Esophagus squamous epithelium (tissue), 5 donors: ENCODE measurements at regions not wholly inside any gene's neighbourhood (a gene's known extent, or its start where the extent isn't known, plus 50 kb on each side); places are given as distances from the start of the nearest gene placed in this dataset.

Source experiments
- DNase-seq: peaks from one replicate; lab custom pipeline; 2025; lab: John Stamatoyannopoulos, UW
- H3K27ac ChIP-seq, 4 donors: fragments of 200-600 bp; sonication (generic); one replicate each; pipeline ENCODE4 v1.5.1; 2016 to 2019; ENCODE audit warnings: mild to moderate bottlenecking in 1 of 4
- H3K27me3 ChIP-seq, 4 donors: fragments of 200-600 bp; sonication (generic); 1 replicate in 3 of 4; 2 replicates in 1 of 4; pipeline versions ENCODE4 v1.5.1 to v1.6.0; 2017 to 2021; ENCODE audit warnings: antibody characterized with exemption in 1 of 4
- H3K36me3 ChIP-seq, 3 donors: fragments of 200-600 bp; sonication (generic); one replicate each; pipeline ENCODE4 v1.5.1; 2016 to 2019
- H3K4me1 ChIP-seq, 3 donors: fragments of 200-600 bp; sonication (generic); one replicate each; pipeline ENCODE4 v1.5.1; 2017 to 2019
- H3K4me3 ChIP-seq, 4 donors: fragments of 200-600 bp; sonication (generic); 1 replicate in 3 of 4; 2 replicates in 1 of 4; pipeline ENCODE4 v1.5.1; 2016 to 2019; ENCODE audit warnings: mild to moderate bottlenecking in 2 of 4, moderate library complexity in 1 of 4
- H3K9me3 ChIP-seq, 3 donors: fragments of 200-600 bp; sonication (generic); one replicate each; pipeline ENCODE4 v1.5.1; 2016 to 2019
- POLR2A ChIP-seq, 4 donors: fragments of 450-650 bp; IDR thresholded peaks; one replicate each; pipeline ENCODE4 v1.6.1; 2017; ENCODE audit warnings: antibody characterized with exemption in 4 of 4, mild to moderate bottlenecking in 4 of 4, moderate library complexity in 3 of 4
- WGBS, 2 donors: methylation state at CpG; one replicate each; pipeline ENCODE4 v1.1.5; 2018; 5-methylcytosine and 5-hydroxymethylcytosine counted together
- intact Hi-C: fragments of 100-400 bp; cut with DNase I; formaldehyde crosslinking; loops from one replicate; pipeline ENCODE4 v1.15.0; 2022
- TF ChIP-seq, protein P1 (sequence below), 6 experiments: fragments of 450-650 bp in 4 of 6; fragments of 200-600 bp in 2 of 6; sonication (generic) in 2 of 6; IDR thresholded peaks; one replicate each; pipeline ENCODE4 v1.5.1; 2016 to 2019; ENCODE audit warnings: antibody characterized with exemption in 6 of 6, mild to moderate bottlenecking in 4 of 6, moderate library complexity in 4 of 6
- donor health status: DM: yes; HTN: yes; CAD: no.

DNA sequence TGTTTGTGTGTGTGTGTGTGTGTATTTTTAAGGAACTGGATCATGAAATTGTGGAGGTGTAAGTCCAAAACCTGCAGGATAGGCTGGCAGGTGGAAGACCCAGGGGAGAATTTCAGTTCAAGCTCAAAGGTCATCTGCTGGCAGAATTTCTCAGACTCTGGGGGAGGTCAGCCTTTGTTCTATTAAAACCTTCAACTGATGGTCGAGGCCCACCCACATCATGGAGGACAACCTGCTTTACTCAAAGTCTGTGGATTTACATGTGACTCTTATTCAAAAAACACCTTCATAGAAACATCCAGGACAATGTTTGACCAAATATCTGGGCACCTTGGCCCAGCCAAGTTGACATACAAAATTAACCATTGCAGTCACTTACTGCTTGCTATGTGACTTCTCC, 157.2 kb downstream of the EDEM1 start:
- DNase-seq, result no peak
- Histone ChIP-seq H3K27ac (no peak overlapping the region), H3K4me3 (no peak overlapping the region), H3K27me3 (peaks cover 0 to 3% (median 0%) of the 10 kb centered on the region in 4 donors), H3K9me3 (no peaks in the 10 kb centered on the region), H3K36me3 (no peaks in the 10 kb centered on the region), H3K4me1 (no peaks in the 10 kb centered on the region)
- TF ChIP-seq, protein P1, sequence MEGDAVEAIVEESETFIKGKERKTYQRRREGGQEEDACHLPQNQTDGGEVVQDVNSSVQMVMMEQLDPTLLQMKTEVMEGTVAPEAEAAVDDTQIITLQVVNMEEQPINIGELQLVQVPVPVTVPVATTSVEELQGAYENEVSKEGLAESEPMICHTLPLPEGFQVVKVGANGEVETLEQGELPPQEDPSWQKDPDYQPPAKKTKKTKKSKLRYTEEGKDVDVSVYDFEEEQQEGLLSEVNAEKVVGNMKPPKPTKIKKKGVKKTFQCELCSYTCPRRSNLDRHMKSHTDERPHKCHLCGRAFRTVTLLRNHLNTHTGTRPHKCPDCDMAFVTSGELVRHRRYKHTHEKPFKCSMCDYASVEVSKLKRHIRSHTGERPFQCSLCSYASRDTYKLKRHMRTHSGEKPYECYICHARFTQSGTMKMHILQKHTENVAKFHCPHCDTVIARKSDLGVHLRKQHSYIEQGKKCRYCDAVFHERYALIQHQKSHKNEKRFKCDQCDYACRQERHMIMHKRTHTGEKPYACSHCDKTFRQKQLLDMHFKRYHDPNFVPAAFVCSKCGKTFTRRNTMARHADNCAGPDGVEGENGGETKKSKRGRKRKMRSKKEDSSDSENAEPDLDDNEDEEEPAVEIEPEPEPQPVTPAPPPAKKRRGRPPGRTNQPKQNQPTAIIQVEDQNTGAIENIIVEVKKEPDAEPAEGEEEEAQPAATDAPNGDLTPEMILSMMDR (IDR thresholded peaks at IDR 0.05), result no peak
- 71 to 83% methylated on average over 1 of the region's 1 CpG for WGBS, 2 donors
- intact Hi-C loops, result no loop called here

DNA sequence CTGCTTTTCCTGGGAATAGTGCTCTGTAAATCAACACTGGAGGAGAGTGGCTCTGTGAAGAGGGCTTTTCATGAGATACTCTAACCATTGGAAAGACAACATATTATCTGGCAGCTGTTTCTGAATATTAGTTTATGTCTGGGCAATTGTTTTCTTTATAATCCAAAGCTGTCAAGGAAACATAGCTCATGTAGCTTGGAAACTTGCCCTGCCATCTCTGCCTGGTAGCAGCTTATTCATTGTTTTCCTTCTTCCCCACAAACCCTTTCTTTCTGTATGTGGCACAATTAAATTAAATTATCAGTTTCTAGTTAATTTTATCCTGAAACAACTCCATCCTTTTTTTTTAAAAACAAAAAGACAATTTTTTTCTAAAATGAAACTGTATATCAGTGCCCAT, 160.0 kb downstream of the EDEM1 start:
- DNase-seq, result no peak
- intact Hi-C loops, result no loop called here
- no peak overlapping the region for H3K27ac ChIP-seq
- no peaks in the 10 kb centered on the region for H3K9me3 ChIP-seq
- peaks cover 0 to 3% (median 0%) of the 10 kb centered on the region in 4 donors for H3K27me3 ChIP-seq
- no peak overlapping the region for H3K4me3 ChIP-seq
- no peaks in the 10 kb centered on the region for H3K36me3 ChIP-seq
- TF ChIP-seq, protein P1 (IDR thresholded peaks at IDR 0.05), result no peak
- TF ChIP-seq POLR2A (IDR thresholded peaks at IDR 0.05), result no peak
- H3K4me1 ChIP-seq, result no peaks in the 10 kb centered on the region

DNA sequence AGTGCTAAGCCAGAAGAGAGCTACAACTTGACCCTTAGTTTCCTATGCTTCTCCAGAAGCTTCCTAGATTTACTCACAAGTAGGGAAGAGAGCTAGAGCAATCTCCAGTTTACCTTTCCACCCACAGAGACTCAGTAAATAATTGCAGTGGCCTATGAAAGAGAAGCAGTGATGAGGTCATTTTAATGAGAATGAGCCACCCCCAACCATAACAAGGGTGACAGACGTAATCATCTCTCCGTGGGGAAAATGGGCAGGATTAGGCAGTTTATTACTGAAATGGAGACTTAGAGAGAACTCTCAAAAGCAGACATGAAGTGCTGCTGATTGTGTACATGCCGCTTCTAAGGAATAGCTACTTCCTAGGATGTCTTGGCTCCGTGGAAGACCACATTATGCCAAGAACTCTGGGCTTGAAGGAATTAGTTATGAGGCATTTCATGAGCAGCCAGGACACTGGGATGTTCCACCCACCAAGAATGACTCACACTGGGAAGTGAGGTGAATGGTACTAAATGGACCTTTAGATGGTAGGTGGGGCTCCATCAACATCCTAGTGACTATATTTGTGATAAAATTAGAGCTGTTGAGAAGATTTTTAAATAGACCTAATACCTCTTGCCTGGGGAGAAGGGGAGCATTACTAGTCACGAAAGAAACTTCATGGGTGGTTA, 160.9 kb downstream of the EDEM1 start:
- DNase-seq, result no peak
- Histone ChIP-seq H3K4me1 (no peaks in the 10 kb centered on the region), H3K9me3 (no peaks in the 10 kb centered on the region), H3K27ac (no peak overlapping the region), H3K27me3 (no peaks in the 10 kb centered on the region), H3K4me3 (no peak overlapping the region), H3K36me3 (no peaks in the 10 kb centered on the region)
- WGBS, 2 donors, result 74 to 76% methylated on average over 5 of the region's 5 CpGs
- intact Hi-C loops, result no loop called here
- TF ChIP-seq POLR2A (IDR thresholded peaks at IDR 0.05), result no peak

DNA sequence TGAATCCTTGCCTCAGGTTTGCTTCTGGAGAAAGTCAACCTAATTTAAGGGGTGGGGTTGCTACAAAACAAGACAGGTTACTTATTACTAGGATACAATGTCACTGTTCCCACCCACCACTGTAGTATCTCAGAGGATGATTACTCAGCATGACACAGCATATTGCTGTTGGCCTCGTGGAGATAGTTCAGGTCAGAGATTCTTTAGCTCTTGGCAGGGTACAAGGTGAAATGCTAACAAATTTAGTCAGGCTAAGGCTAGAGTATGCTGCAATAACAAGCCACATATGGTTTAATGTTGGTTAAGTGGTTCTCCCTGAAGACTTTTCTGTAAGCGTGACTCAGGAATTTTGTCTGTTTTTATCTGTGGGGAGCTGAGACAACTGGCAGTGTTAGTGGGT, 161.8 kb downstream of the EDEM1 start:
- DNase-seq, result no peak
- Histone ChIP-seq H3K4me3 (no peak overlapping the region), H3K36me3 (no peaks in the 10 kb centered on the region), H3K27ac (no peak overlapping the region), H3K9me3 (no peaks in the 10 kb centered on the region), H3K27me3 (no peaks in the 10 kb centered on the region), H3K4me1 (no peaks in the 10 kb centered on the region)
- 49 to 50% methylated on average over 2 of the region's 2 CpGs for WGBS, 2 donors
- intact Hi-C loops, result no loop called here
- TF ChIP-seq, protein P1 (IDR thresholded peaks at IDR 0.05), result no peak
- no peak for TF ChIP-seq POLR2A (IDR thresholded peaks at IDR 0.05)

DNA sequence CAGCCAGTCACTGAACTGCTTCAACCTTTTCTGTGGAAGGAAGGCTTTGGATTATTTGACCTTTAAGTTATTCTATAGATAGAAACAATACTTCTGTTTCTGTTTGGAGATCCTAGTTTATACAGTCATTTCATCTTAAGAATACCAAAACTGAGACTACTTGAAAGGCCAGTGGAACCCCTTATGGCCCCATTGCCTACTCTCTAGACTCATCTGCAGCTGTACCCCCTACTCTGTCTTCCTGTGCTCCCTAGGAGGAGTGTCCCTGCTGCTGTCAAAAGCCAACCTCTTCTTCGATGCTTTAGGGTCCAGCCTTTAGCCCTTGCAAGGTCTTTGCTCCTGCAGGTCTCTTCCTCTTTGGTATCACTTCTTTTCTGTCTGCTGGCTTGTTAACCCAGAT, 169.6 kb downstream of the EDEM1 start:
- H3K4me1 ChIP-seq, result no peaks in the 10 kb centered on the region
- H3K27ac ChIP-seq, result no peak overlapping the region
- WGBS, 2 donors, result 50 to 56% methylated on average over 1 of the region's 1 CpG
- intact Hi-C loops, result no loop called here
- no peaks in the 10 kb centered on the region for H3K27me3 ChIP-seq
- TF ChIP-seq POLR2A (IDR thresholded peaks at IDR 0.05), result no peak
- TF ChIP-seq, protein P1 (IDR thresholded peaks at IDR 0.05), result no peak
- no peak overlapping the region for H3K4me3 ChIP-seq
- H3K9me3 ChIP-seq, result no peaks in the 10 kb centered on the region
- H3K36me3 ChIP-seq, result no peaks in the 10 kb centered on the region
- no peak for DNase-seq

DNA sequence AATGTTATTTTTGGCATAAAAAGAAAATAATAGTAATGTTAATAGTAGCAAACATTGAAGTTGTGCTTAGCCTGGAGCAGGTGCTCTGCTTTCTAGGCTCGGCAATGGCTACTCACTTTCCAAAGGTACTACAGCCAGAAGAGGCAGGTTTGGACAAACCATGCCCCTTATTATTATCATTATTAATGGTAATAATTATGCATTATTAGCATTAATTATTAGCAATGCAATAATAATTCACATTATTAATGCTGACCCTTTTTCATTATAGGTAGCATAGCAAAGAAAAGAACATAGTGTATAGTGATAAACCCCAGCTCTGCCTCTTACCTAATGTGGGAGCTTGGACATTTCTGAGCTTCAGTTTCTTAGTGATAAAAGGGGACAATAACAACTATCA, 171.4 kb downstream of the EDEM1 start:
- no peak for TF ChIP-seq POLR2A (IDR thresholded peaks at IDR 0.05)
- TF ChIP-seq, protein P1 (IDR thresholded peaks at IDR 0.05), result no peak

More for the DNA sequence above, 171.4 kb downstream of the EDEM1 start:
- Histone ChIP-seq H3K4me1 (no peaks in the 10 kb centered on the region), H3K27me3 (no peaks in the 10 kb centered on the region), H3K36me3 (no peaks in the 10 kb centered on the region), H3K9me3 (no peaks in the 10 kb centered on the region), H3K27ac (no peak overlapping the region), H3K4me3 (no peak overlapping the region)
- intact Hi-C loops, result no loop called here
- 90 to 100% methylated on average over 1 of the region's 1 CpG for WGBS, 2 donors
- DNase-seq, result no peak
